IMR-90 (cell line): ENCODE measurements at regions not wholly inside any gene's neighbourhood (a gene's known extent, or its start where the extent isn't known, plus 50 kb on each side); places are given as distances from the start of the nearest gene placed in this dataset.

Experiments
- ATAC-seq: fragments of 200-7000 bp; cut with Tn5 transposase; 2 replicates; pipeline ENCODE4 v1.9.1; 2020; ENCODE audit warnings: low read depth, mild to moderate bottlenecking, moderate library complexity
- BruUV-seq: library from RNA; stranded (reverse); fragments of 400-500 nt; replicated peaks from 2 replicates; lab custom pipeline; 2021; lab: Mats Ljungman, UMichigan
- CTCF ChIA-PET: fragments of 300-600 bp; formaldehyde crosslinking; extraction: SDS; loops from one replicate; lab custom pipeline; 2021; ENCODE audit warnings: antibody characterized with exemption; lab: Yijun Ruan, JAX
- POLR2A ChIA-PET: fragments of 300-600 bp; sonication (Branson Sonifier 250); formaldehyde crosslinking; loops from one replicate; lab custom pipeline; 2022; ENCODE audit warnings: antibody characterized with exemption; ENCODE audit not compliant: unreplicated experiment; lab: Charles Lee
- DNase-seq: peaks from one replicate; pipeline ENCODE4 v3.0.0; 2013
- H2AFZ ChIP-seq: replicated peaks from 2 replicates; pipeline ENCODE3; 2013; ENCODE audit warnings: low read length, mild to moderate bottlenecking; ENCODE audit not compliant: poor library complexity
- H2AK5ac ChIP-seq: 2 replicates; pipeline ENCODE4 v1.6.1; 2013; ENCODE audit warnings: low read depth, low read length, inconsistent platforms
- H2AK9ac ChIP-seq: replicated peaks from 2 replicates; pipeline ENCODE3; 2013; ENCODE audit warnings: mild to moderate bottlenecking, low read depth, low read length, moderate library complexity; ENCODE audit not compliant: poor library complexity
- H2BK120ac ChIP-seq: 2 replicates; pipeline ENCODE4 v1.6.1; 2013; ENCODE audit warnings: low read depth, low read length, inconsistent platforms
- H2BK15ac ChIP-seq: 3 replicates; pipeline ENCODE4 v1.6.1; 2013; ENCODE audit warnings: low read depth, low read length, inconsistent platforms
- H2BK20ac ChIP-seq: 2 replicates; pipeline ENCODE4 v1.6.1; 2013; ENCODE audit warnings: low read depth, mild to moderate bottlenecking, inconsistent platforms, low read length, moderate library complexity
- H2BK5ac ChIP-seq: 2 replicates; pipeline ENCODE4 v1.6.1; 2013; ENCODE audit warnings: mild to moderate bottlenecking, low read depth, low read length, inconsistent platforms; ENCODE audit not compliant: poor library complexity, severe bottlenecking
- H3K14ac ChIP-seq: replicated peaks from 2 replicates; pipeline ENCODE4 v1.6.1; 2013; ENCODE audit warnings: low read depth, low read length, inconsistent platforms
- H3K18ac ChIP-seq: 2 replicates; pipeline ENCODE4 v1.6.1; 2013; ENCODE audit warnings: low read depth, low read length, control low read depth
- H3K23ac ChIP-seq: 2 replicates; pipeline ENCODE4 v1.6.1; 2013; ENCODE audit warnings: low read depth, low read length, inconsistent platforms
- H3K27ac ChIP-seq: 2 replicates; pipeline ENCODE4 v1.5.1; 2013; ENCODE audit warnings: mild to moderate bottlenecking, control low read depth, low read length; ENCODE audit not compliant: insufficient read depth
- H3K27me3 ChIP-seq: 2 replicates; pipeline ENCODE4 v1.6.1; 2013; ENCODE audit warnings: low read length; ENCODE audit not compliant: control insufficient read depth, insufficient read depth
- H3K36me3 ChIP-seq: 2 replicates; pipeline ENCODE4 v1.6.1; 2013; ENCODE audit warnings: low read length, mixed read lengths; ENCODE audit not compliant: control insufficient read depth, insufficient read depth
- H3K4ac ChIP-seq: 2 replicates; pipeline ENCODE4 v1.6.1; 2013; ENCODE audit warnings: low read depth, low read length, inconsistent platforms
- H3K4me1 ChIP-seq: 2 replicates; pipeline ENCODE4 v1.6.1; 2013; ENCODE audit warnings: low read length, mixed read lengths; ENCODE audit not compliant: control insufficient read depth, insufficient read depth
- H3K4me2 ChIP-seq: 2 replicates; pipeline ENCODE4 v1.6.1; 2013; ENCODE audit warnings: low read depth, mild to moderate bottlenecking, control low read depth, low read length, moderate library complexity
- H3K4me3 ChIP-seq: 2 replicates; pipeline ENCODE4 v1.5.1; 2013; ENCODE audit warnings: low read depth, mild to moderate bottlenecking, control low read depth, low read length, moderate library complexity; ENCODE audit not compliant: insufficient read depth
- H3K56ac ChIP-seq: 2 replicates; pipeline ENCODE4 v1.6.1; 2013; ENCODE audit warnings: low read length, inconsistent platforms; ENCODE audit not compliant: insufficient read depth; ENCODE audit errors: extremely low read depth
- H3K79me1 ChIP-seq, 2 experiments: 2 replicates each; pipeline ENCODE4 v1.6.1; 2013; ENCODE audit warnings: low read length in 2 of 2, inconsistent platforms in 1 of 2, low read depth in 1 of 2
- H3K9ac ChIP-seq: 2 replicates; pipeline ENCODE4 v1.6.1; 2013; ENCODE audit warnings: low read depth, low read length, control low read depth
- H3K9me1 ChIP-seq: 2 replicates; pipeline ENCODE4 v1.6.1; 2013; ENCODE audit warnings: low read length, inconsistent platforms; ENCODE audit not compliant: insufficient read depth
- H3K9me3 ChIP-seq: 2 replicates; pipeline ENCODE4 v1.6.1; 2013; ENCODE audit warnings: low read length; ENCODE audit not compliant: control insufficient read depth, insufficient read depth
- H4K20me1 ChIP-seq: 2 replicates; pipeline ENCODE4 v1.6.1; 2013; ENCODE audit warnings: low read length, inconsistent platforms; ENCODE audit not compliant: insufficient read depth
- H4K5ac ChIP-seq: 2 replicates; pipeline ENCODE4 v1.6.1; 2013; ENCODE audit warnings: mild to moderate bottlenecking, low read depth, low read length, control low read depth
- H4K8ac ChIP-seq, 2 experiments: 2 replicates each; pipeline ENCODE4 v1.6.1; 2013; ENCODE audit warnings: low read depth in 2 of 2, low read length in 2 of 2, control low read depth in 1 of 2, inconsistent platforms in 1 of 2
- H4K91ac ChIP-seq: 2 replicates; pipeline ENCODE4 v1.6.1; 2013; ENCODE audit warnings: low read depth, low read length, inconsistent platforms; ENCODE audit not compliant: insufficient read depth
- BHLHE40 ChIP-seq: fragments of 150-350 bp; IDR thresholded peaks from 2 replicates; pipeline ENCODE4 v1.6.1; 2016; ENCODE audit warnings: mild to moderate bottlenecking, low read depth, low read length
- CHD1 ChIP-seq: IDR thresholded peaks from 2 replicates; pipeline ENCODE4 v1.6.1; 2012; ENCODE audit warnings: low read depth, low read length, improper control_type of control experiment
- ELK1 ChIP-seq: fragments of 150-350 bp; IDR thresholded peaks from 2 replicates; pipeline ENCODE4 v1.6.1; 2016; ENCODE audit warnings: low read depth, mild to moderate bottlenecking, low read length, moderate library complexity, borderline replicate concordance
- MXI1 ChIP-seq: IDR thresholded peaks from 2 replicates; pipeline ENCODE4 v1.6.1; 2012; ENCODE audit warnings: low read depth, mild to moderate bottlenecking, low read length, moderate library complexity, borderline replicate concordance
- RAD21 ChIP-seq: IDR thresholded peaks from 2 replicates; pipeline ENCODE4 v1.6.1; 2012; ENCODE audit warnings: low read length, improper control_type of control experiment
- SMC3 ChIP-seq: fragments of 150-350 bp; IDR thresholded peaks from 2 replicates; pipeline ENCODE4 v1.6.1; 2016; ENCODE audit warnings: low read depth, mild to moderate bottlenecking, antibody characterized with exemption, low read length, moderate library complexity
- WGBS, 2 experiments: methylation state at CpG; one replicate each; pipeline versions ENCODE4 v1.1.5 to v1.1.7; 2013; ENCODE audit warnings: missing lambda C conversion rate in 2 of 2; ENCODE audit not compliant: insufficient read length in 1 of 2; ENCODE audit errors: extremely low coverage in 2 of 2; 5-methylcytosine and 5-hydroxymethylcytosine counted together
- dilution Hi-C: fragments of 300-500 bp; cut with HindIII; formaldehyde crosslinking; loops from one replicate; pipeline ENCODE4 v1.14.3; 2018; ENCODE audit warnings: low sequenced_read_pairs; ENCODE audit not compliant: unreplicated experiment
- in situ Hi-C: fragments of 300-500 bp; cut with MboI; formaldehyde crosslinking; loops from 3 replicates; pipeline ENCODE4 v1.14.3; 2019; ENCODE audit warnings: low sequenced_read_pairs, inconsistent platforms, mixed read lengths
- intact Hi-C: fragments of 100-400 bp; cut with micrococcal nuclease; formaldehyde crosslinking; loops from 2 replicates; pipeline ENCODE4 v1.10.0; 2022

GRCh38 chr16:9206156-9206555, 114.7 kb downstream of the HAPSTR1 start:
- Histone ChIP-seq H2BK15ac (no peak overlapping the region), H2AK9ac (no peak overlapping the region), H3K9me3 (no peaks in the 10 kb centered on the region), H4K5ac (no peak overlapping the region), H3K23ac (no peak overlapping the region), H3K36me3 (no peaks in the 10 kb centered on the region), H3K4ac (no peak overlapping the region), H3K27ac (no peak overlapping the region), H2BK5ac (no peak overlapping the region), H3K9ac (no peak overlapping the region), H4K20me1 (no peaks in the 10 kb centered on the region), H3K4me2 (no peak overlapping the region), H2AFZ (no peak overlapping the region), H3K4me1 (no peaks in the 10 kb centered on the region), H4K8ac (no peak overlapping the region), H3K4me3 (no peak overlapping the region), H3K79me1 (no peaks in the 10 kb centered on the region), H4K91ac (no peak overlapping the region), H3K27me3 (no peaks in the 10 kb centered on the region), H3K9me1 (no peaks in the 10 kb centered on the region), H2AK5ac (no peak overlapping the region), H2BK20ac (no peak overlapping the region), H2BK120ac (no peak overlapping the region), H3K14ac (no peak overlapping the region), H3K56ac (no peak overlapping the region), H3K18ac (no peak overlapping the region)
- dilution Hi-C loops: no loop called here
- no TSS peak for BruUV-seq
- no peak for TF ChIP-seq RAD21
- TF ChIP-seq SMC3: no peak
- no peak for TF ChIP-seq CHD1
- TF ChIP-seq BHLHE40: no peak
- TF ChIP-seq ELK1: no peak
- no peak for TF ChIP-seq MXI1
- no peak for DNase-seq
- intact Hi-C loops: no loop called here
- no peak for ATAC-seq
- in situ Hi-C loops: no loop called here
- ChIA-PET CTCF (no interaction called here), POLR2A (no interaction called here)
- WGBS, 2 experiments: no CpG with 5 or more reads among the region's 3 CpGs
